Fibroblast of pulmonary artery (primary cell): ENCODE measurements at regions not wholly inside any gene's neighbourhood (a gene's known extent, or its start where the extent isn't known, plus 50 kb on each side); places are given as distances from the start of the nearest gene placed in this dataset.

Source experiments
- DNase-seq: peaks from one replicate; pipeline ENCODE4 v3.0.0-alpha.2; 2010; ENCODE audit warnings: low read depth
- H3K4me3 ChIP-seq: replicated peaks from 2 replicates; pipeline ENCODE4 v1.5.1; 2011; ENCODE audit warnings: low read depth, mild to moderate bottlenecking, control low read depth, low read length, moderate library complexity
- TF ChIP-seq, protein P1 (sequence below): IDR thresholded peaks from 2 replicates; pipeline ENCODE4 v1.5.1; 2011; ENCODE audit warnings: mild to moderate bottlenecking, control low read depth, low read length, inconsistent platforms; ENCODE audit errors: missing control alignments

DNA sequence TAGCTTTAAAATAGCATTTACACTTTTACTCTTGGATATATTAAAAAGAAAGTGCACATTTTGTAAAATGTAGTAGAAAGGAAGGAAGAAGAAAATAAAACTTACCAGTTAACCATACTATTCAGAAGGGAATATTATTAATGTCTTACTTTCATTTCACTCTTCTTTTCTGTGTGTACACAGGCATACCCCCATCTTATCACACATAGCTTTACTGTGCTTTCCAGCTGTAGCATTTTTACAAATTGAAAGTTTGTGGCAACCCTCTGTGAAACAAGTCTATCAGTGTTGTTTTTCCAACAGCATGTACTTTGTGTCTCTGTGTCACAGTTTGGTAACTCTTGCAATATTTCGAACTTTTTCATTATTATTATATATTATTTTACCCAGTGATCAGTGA, 314.5 kb downstream of the UTRN start:
- TF ChIP-seq, protein P1, sequence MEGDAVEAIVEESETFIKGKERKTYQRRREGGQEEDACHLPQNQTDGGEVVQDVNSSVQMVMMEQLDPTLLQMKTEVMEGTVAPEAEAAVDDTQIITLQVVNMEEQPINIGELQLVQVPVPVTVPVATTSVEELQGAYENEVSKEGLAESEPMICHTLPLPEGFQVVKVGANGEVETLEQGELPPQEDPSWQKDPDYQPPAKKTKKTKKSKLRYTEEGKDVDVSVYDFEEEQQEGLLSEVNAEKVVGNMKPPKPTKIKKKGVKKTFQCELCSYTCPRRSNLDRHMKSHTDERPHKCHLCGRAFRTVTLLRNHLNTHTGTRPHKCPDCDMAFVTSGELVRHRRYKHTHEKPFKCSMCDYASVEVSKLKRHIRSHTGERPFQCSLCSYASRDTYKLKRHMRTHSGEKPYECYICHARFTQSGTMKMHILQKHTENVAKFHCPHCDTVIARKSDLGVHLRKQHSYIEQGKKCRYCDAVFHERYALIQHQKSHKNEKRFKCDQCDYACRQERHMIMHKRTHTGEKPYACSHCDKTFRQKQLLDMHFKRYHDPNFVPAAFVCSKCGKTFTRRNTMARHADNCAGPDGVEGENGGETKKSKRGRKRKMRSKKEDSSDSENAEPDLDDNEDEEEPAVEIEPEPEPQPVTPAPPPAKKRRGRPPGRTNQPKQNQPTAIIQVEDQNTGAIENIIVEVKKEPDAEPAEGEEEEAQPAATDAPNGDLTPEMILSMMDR = no peak
- H3K4me3 ChIP-seq = no peak overlapping the region
- DNase-seq = no peak

- DNase-seq = no peak
- TF ChIP-seq, protein P1 = no peak
- no peak overlapping the region for H3K4me3 ChIP-seq
Observed at GRCh38 chr6:144601221-144601620, 316.1 kb downstream of the UTRN start.

DNA sequence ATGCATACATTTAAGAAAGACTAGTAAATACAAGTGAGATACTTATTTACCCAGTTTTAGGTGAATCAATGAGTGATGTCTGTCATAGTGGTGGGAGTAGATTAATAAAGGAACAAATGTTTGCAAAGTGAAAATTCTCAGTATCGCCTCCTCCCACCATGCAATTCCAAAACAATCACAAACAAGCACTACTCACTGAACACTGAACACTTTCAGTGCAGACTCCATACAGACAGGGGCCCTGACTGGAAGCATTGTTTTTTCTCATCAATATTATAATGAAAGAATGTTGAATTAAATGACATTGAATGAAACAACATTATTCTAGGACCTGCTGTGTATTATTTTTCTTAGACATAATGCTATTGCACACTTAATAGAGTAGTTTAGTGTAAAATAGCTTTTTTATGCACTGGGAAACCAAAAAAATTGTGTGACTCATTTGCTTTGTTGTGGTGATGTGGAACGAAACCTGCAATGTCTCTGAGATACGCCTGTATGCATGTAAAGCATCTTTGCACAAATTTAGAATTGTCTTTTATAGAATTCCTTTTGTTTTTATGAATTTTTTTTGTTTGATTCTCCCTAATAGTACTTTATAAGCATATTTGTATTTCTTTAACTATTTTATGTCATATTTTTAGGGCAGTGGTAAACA, 317.5 kb downstream of the UTRN start:
- TF ChIP-seq, protein P1 = no peak
- DNase-seq = no peak
- H3K4me3 ChIP-seq = no peak overlapping the region

DNA sequence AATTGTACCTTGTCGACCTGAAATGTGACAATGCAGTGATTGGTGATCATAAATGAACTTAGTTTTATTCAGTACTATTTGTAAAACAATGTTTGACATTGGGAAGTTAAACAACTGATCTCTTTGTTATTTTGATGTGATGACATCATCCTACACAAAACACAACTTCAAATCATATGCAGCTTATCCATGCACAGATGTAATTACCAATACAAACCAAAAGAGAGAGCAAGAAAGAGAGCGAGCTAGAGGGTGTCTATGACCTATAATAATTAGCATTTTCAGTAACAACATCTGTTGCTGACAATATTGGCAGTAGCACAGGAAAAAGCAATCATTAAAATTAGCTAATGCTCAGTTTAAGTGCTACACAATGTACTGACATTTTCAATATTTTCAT, 320.9 kb downstream of the UTRN start:
- H3K4me3 ChIP-seq = no peak overlapping the region
- TF ChIP-seq, protein P1 = no peak
- DNase-seq = no peak

- DNase-seq = no peak
- H3K4me3 ChIP-seq = no peak overlapping the region
- TF ChIP-seq, protein P1 = no peak
Observed at GRCh38 chr6:144607998-144608735, 323.0 kb downstream of the UTRN start.

GRCh38 chr6:144612811-144613210, 327.7 kb downstream of the UTRN start:
- no peak for DNase-seq
- H3K4me3 ChIP-seq = no peak overlapping the region
- TF ChIP-seq, protein P1 = no peak
